IPS-18a (cell line): ENCODE measurements at regions not wholly inside any gene's neighbourhood (a gene's known extent, or its start where the extent isn't known, plus 50 kb on each side); places are given as distances from the start of the nearest gene placed in this dataset.
"Not testable (repeated sequence)": the region's sequence is repeated elsewhere in the genome, so short reads cannot be mapped to it uniquely, and the experiment has no call there.

Source experiments
- H3K27ac ChIP-seq: one replicate; pipeline ENCODE4 v1.5.1; 2013; ENCODE audit warnings: low read length
- H3K27me3 ChIP-seq: one replicate; pipeline ENCODE4 v1.6.1; 2013; ENCODE audit warnings: mild to moderate bottlenecking, low read length; ENCODE audit not compliant: control insufficient read depth, insufficient read depth
- H3K36me3 ChIP-seq: one replicate; pipeline ENCODE4 v1.6.1; 2013; ENCODE audit warnings: low read depth, low read length; ENCODE audit not compliant: control insufficient read depth
- H3K4me1 ChIP-seq: one replicate; pipeline ENCODE4 v1.6.1; 2013; ENCODE audit warnings: low read depth, low read length; ENCODE audit not compliant: control insufficient read depth
- H3K4me3 ChIP-seq: one replicate; pipeline ENCODE4 v1.5.1; 2013; ENCODE audit warnings: low read length
- H3K9ac ChIP-seq: one replicate; pipeline ENCODE4 v1.6.1; 2013; ENCODE audit warnings: mild to moderate bottlenecking, low read length, moderate library complexity
- H3K9me3 ChIP-seq: one replicate; pipeline ENCODE4 v1.6.1; 2013; ENCODE audit warnings: low read depth, low read length; ENCODE audit not compliant: control insufficient read depth

DNA sequence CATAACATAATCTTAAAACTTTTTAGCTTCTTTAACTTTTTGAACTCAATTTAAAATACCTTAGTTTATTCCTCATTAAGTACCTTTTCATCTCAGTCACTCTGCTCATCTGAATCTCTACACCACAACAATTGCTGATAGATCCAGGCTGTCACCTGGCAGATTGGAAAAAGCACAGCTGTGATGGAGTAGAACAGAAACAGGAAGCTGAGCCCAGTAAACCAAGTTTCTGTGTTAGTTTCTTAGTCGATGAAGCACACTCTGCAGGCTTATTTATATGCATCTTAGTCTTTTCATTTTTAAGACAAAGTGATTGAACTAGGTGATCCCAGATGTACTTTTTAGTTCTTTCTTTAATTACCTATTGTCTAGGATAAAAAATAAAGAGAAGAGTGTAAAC is 1398.0 kb upstream of the ALCAM start:
- H3K4me1 ChIP-seq: no peaks in the 10 kb centered on the region
- no peaks in the 10 kb centered on the region for H3K27me3 ChIP-seq
- no peaks in the 10 kb centered on the region for H3K9me3 ChIP-seq
- no peak overlapping the region for H3K4me3 ChIP-seq
- no peak overlapping the region for H3K9ac ChIP-seq
- no peaks in the 10 kb centered on the region for H3K36me3 ChIP-seq
- no peak overlapping the region for H3K27ac ChIP-seq

DNA sequence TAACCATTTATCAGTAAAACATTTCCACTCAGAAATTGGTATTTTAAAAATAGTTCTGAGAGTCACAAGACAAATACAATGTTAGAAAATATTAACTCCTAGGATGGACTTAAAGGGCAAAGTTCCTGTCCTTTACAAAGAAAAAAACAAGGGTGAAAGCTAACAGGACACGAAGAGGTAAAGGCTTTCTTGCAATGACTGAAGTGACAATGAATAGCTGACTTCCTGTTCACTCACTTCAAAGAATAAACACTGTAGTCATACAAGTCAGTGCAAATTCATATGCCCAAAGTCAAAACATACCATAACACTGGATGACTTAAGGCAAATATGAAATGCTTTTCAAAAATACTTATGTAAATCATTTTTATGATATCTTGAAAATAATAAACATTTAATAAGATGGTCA is 1389.8 kb upstream of the ALCAM start:
- H3K9ac ChIP-seq: no peak overlapping the region
- H3K9me3 ChIP-seq: no peaks in the 10 kb centered on the region
- no peak overlapping the region for H3K27ac ChIP-seq
- H3K4me1 ChIP-seq: no peaks in the 10 kb centered on the region
- H3K27me3 ChIP-seq: no peaks in the 10 kb centered on the region
- H3K36me3 ChIP-seq: no peaks in the 10 kb centered on the region
- no peak overlapping the region for H3K4me3 ChIP-seq

DNA sequence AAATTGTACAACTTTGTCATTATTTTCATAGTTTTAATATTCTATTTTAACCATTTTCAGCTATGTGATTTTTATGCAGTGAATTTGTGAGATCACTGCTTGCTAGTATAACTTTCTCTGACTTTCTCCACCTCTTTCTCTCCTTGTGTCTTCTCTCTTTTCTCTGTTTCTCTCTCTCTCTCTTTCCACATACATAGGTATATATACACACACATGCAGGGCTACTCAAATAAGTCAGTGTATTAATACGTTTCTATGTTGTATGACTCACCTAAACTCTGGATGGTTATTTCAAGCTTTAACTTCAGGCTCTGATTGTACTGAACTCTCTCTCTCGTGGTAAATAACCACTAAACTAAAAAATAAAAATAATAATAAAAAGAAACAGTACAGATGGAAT is 1389.3 kb upstream of the ALCAM start:
- Histone ChIP-seq H3K9me3 (no peaks in the 10 kb centered on the region), H3K4me3 (no peak overlapping the region), H3K27ac (no peak overlapping the region), H3K4me1 (no peaks in the 10 kb centered on the region), H3K27me3 (no peaks in the 10 kb centered on the region), H3K36me3 (no peaks in the 10 kb centered on the region), H3K9ac (no peak overlapping the region)

DNA sequence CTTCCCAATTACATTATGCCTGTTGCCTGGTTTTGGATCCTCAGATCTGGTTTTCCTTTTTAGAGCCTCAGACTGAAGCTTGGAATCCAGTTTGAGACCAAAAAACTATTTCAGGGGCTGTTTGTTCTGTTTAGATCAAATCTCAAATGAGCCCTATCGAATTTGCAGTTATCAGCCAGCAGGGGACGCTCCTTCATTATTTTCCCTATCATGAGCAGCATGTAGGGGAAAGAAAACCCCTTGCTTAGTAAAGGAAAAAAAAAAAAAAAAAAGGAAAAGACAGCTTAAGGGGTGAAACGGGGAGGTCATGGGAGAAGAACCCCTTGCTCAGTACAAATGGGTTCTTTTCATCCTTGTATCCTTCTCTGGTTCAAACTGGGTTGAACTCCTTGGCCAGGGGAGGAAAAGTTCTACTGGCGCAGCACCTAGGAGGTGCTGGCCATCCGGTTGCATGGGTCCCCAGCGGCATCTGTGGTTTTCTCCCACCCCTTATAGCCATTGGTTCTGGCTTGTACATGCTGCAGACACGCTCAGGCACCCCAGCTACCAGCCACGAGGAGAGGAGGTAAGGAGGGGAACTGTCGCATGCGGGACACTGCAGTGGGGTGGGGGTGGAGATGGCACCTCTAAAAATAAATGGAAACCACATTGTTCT is 1375.1 kb upstream of the ALCAM start:
- Histone ChIP-seq H3K36me3 (no peaks in the 10 kb centered on the region), H3K9me3 (no peaks in the 10 kb centered on the region), H3K4me3 (no peak overlapping the region), H3K4me1 (no peaks in the 10 kb centered on the region), H3K9ac (no peak overlapping the region), H3K27ac (no peak overlapping the region), H3K27me3 (no peaks in the 10 kb centered on the region)

DNA sequence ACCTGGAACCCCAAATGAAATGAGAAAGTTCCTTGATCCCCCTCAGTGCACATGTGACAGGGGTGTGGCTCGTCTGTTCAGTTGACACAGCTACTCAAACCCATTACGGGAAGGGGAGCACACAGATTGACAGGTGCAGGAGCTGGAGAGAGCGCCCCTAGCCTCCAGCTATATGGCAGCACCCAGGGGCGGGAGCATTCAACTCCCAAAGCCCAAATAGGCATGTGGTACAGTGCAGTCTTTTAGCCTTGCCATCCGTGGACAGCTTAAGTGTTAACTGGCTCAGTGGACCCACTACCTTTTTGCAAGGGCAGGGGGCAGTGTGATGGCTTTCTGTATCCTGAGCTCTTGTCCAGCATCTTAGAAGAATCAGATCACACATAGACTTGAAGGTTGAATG is 1374.2 kb upstream of the ALCAM start:
- H3K27me3 ChIP-seq: no peaks in the 10 kb centered on the region
- H3K9me3 ChIP-seq: no peaks in the 10 kb centered on the region
- H3K9ac ChIP-seq: no peak overlapping the region
- no peak overlapping the region for H3K27ac ChIP-seq
- H3K36me3 ChIP-seq: no peaks in the 10 kb centered on the region
- H3K4me1 ChIP-seq: no peaks in the 10 kb centered on the region
- H3K4me3 ChIP-seq: no peak overlapping the region

DNA sequence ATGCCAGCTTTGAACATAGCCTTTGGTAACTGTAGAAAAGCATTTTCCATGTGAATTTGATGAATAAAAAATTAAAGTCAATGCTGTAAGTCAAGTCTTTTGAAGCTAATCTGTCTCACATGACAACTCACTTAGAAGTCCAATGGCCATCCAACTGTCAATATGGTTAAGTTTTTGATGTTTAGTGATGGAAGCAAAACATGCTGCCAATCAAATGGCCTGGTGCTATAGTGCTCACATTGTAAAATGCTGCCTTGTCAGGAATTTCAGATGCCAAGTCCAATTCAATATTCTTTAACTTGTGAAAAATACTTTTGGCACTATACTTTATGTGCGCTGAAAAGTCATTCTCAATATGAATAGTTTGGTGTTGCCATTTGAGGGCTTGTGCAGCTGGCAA is 1361.8 kb upstream of the ALCAM start:
- no peaks in the 10 kb centered on the region for H3K36me3 ChIP-seq
- no peak overlapping the region for H3K27ac ChIP-seq
- H3K4me1 ChIP-seq: no peaks in the 10 kb centered on the region
- H3K9ac ChIP-seq: no peak overlapping the region
- H3K27me3 ChIP-seq: no peaks in the 10 kb centered on the region
- H3K9me3 ChIP-seq: no peaks in the 10 kb centered on the region
- H3K4me3 ChIP-seq: no peak overlapping the region

DNA sequence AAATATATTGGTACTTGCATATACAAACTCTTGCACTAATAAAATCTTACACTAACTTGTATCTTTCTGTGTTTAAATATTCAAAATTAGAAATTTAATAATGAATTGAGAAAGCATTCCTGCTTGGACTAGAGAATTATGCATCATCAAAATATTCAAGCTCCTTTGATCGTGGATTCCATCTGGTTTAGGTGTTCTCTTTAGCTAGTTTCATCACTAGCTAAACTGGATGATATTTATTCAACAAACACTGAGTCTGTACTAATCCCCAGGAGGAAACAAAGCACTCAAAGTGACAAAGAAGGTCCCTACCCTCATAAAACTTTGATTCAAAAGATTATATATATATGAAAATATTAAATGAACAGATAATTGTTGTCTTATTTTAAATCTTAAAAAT is 1360.9 kb upstream of the ALCAM start:
- H3K9ac ChIP-seq: no peak overlapping the region
- no peak overlapping the region for H3K27ac ChIP-seq
- no peaks in the 10 kb centered on the region for H3K9me3 ChIP-seq

DNA sequence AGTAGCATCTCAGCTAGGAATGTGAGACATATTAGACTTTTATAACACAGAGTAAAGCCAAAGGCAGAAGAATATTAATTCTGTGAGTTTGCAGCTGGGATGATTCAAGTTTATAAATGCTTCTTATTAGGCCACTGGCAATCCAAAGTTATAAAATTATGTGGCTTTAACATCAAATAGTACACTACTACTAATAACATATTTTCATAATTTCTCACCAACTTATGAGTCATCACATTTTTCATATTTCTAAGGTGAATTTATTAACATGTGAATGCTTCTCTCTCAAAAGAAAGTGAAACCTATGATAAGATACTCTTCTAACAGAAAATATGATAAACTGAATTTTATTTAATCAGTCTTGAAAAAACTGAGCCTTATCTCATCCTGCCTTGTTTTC is 1348.2 kb upstream of the ALCAM start:
- no peak overlapping the region for H3K9ac ChIP-seq
- H3K4me3 ChIP-seq: no peak overlapping the region
- H3K27ac ChIP-seq: no peak overlapping the region
- no peaks in the 10 kb centered on the region for H3K9me3 ChIP-seq
- no peaks in the 10 kb centered on the region for H3K36me3 ChIP-seq
- H3K4me1 ChIP-seq: no peaks in the 10 kb centered on the region
- no peaks in the 10 kb centered on the region for H3K27me3 ChIP-seq

More for the DNA sequence above, 1360.9 kb upstream of the ALCAM start:
- Histone ChIP-seq H3K27me3 (no peaks in the 10 kb centered on the region), H3K4me3 (no peak overlapping the region), H3K4me1 (no peaks in the 10 kb centered on the region), H3K36me3 (no peaks in the 10 kb centered on the region)

DNA sequence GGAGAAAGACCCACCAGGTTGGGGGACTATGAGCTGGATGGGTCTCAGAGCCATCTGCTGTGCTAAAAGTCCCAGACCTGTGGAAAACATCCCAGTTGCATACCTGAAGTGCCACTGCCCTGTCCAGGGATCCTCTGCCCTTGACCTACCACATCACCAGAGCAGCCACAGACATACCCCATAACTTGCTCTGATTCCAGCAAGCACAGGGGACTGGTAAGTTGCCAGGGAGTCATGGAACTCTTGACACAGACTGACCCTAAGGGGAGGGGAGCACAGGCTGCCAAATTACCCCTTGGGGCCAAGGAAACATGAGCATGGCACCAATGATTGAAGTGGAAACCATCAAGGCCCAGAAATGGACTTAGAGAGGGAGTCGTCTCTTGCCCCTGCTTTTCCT is 1335.1 kb upstream of the ALCAM start:
- no peaks in the 10 kb centered on the region for H3K36me3 ChIP-seq
- H3K4me3 ChIP-seq: no peak overlapping the region
- H3K9me3 ChIP-seq: no peaks in the 10 kb centered on the region
- H3K27ac ChIP-seq: no peak overlapping the region
- H3K9ac ChIP-seq: no peak overlapping the region
- peaks cover 7% of the 10 kb centered on the region for H3K4me1 ChIP-seq
- no peaks in the 10 kb centered on the region for H3K27me3 ChIP-seq

DNA sequence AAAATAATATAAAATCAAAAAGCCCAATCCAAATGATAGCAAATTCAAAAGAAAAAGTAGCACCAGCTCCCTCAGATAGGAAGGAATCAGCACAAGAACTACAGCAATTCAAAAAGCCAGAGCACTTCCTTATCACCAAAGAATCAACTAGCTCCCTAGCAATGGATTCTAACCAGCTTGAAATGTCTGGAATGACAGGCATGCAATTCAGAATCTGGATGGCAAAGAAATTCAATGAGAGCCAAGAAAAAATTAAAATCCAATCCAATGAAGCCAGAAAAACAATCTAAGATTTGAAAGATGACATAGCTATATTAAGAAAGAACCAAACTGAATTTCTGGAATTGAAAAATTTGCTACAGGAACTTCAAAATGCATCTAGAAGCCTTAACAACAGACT is 1334.4 kb upstream of the ALCAM start:
- no peaks in the 10 kb centered on the region for H3K36me3 ChIP-seq
- H3K9me3 ChIP-seq: no peaks in the 10 kb centered on the region
- H3K4me1 ChIP-seq: peaks cover 7% of the 10 kb centered on the region
- H3K27me3 ChIP-seq: no peaks in the 10 kb centered on the region
- no peak overlapping the region for H3K27ac ChIP-seq
- no peak overlapping the region for H3K9ac ChIP-seq
- no peak overlapping the region for H3K4me3 ChIP-seq

DNA sequence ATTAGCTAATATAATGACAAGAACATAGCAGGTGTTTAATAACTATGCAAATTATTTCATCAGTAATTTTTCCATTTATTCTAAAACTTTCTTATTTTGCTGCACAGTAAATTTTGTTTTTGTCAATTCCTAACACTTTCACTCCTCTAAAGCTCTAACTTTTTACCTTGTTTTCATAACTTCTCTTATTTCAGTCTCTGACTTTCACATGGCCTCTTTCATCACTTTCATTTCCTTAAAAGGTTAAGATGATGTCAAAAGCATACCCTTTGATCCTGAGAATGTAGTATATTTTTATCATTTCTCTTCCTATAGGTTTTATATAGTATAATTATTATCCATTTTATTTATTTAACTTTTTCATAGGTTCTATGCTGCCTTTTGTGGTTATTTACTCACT is 1325.8 kb upstream of the ALCAM start:
- Histone ChIP-seq H3K27ac (no peak overlapping the region), H3K9ac (no peak overlapping the region), H3K4me3 (no peak overlapping the region), H3K4me1 (no peaks in the 10 kb centered on the region), H3K36me3 (no peaks in the 10 kb centered on the region), H3K27me3 (no peaks in the 10 kb centered on the region), H3K9me3 (no peaks in the 10 kb centered on the region)

DNA sequence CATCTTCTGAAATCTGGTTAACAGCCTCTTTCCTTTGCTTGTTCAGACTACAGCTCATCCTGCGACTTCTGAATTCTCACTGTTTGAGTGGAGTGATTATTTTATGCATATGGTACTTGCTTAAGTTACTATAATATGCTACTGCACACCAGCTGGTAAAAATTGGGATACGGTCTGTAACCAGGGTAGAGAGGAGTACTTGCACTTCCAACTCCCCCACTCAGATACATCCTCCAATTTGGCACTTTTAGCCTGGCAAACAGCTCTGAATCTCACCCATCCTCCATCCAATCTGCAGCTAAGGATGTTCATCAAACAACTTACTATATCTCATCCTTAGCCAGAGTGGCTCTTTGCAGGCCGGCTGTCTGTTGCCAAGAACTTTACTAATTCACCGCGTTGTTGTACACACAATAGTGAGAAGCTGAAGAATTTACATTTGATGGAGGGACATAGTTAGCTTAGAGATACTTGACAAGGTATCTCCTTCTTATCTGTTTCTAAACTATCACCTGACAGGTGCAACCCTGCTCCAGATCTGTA is 1323.6 kb upstream of the ALCAM start:
- not testable (repeated sequence) for H3K9ac ChIP-seq, H3K4me1 ChIP-seq, H3K9me3 ChIP-seq, H3K36me3 ChIP-seq, H3K4me3 ChIP-seq, H3K27me3 ChIP-seq, H3K27ac ChIP-seq
